ENCODE measurements at regions not wholly inside any gene's neighbourhood (a gene's known extent, or its start where the extent isn't known, plus 50 kb on each side); places are given as distances from the start of the nearest gene placed in this dataset.

DNA sequence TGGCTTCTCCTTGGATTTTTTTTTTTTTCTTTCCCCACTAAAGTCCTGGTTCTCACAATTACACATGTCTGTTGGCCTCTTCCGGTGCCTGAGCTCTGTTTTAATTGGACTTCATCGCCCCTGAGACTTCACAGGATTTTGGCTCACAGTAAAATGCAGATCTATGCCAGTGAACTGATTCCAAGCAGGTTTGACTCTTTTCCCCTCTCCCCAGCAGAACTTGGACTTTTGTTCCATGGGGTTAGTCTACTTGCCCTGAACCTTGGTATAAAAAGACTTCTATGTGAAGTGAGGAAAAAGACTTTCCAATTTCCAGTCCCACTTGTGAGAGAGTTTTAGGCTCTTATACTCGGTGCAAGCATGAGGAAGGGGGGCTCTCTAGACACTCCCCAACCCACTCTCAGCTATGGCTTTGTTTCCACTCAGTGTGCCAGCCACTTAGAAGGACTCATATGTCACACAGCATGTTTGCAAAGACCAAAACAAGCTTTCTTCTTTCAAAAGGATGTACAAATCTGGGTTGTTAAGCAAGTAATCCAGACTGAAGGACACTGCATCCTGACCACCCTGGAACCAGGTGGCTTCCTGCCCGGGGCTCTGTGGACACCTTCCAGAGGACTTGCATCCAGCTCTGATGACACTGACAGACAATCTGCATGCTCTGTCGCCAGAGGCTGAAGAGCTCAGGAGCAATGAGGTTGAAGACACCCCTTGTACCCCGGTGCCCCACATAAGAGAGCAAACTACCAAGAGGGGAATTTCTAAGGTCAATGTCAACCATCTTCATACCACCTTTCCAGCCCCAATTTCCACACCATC is 221.9 kb upstream of the EGLN3 start:
- TF ChIP-seq, protein P1, sequence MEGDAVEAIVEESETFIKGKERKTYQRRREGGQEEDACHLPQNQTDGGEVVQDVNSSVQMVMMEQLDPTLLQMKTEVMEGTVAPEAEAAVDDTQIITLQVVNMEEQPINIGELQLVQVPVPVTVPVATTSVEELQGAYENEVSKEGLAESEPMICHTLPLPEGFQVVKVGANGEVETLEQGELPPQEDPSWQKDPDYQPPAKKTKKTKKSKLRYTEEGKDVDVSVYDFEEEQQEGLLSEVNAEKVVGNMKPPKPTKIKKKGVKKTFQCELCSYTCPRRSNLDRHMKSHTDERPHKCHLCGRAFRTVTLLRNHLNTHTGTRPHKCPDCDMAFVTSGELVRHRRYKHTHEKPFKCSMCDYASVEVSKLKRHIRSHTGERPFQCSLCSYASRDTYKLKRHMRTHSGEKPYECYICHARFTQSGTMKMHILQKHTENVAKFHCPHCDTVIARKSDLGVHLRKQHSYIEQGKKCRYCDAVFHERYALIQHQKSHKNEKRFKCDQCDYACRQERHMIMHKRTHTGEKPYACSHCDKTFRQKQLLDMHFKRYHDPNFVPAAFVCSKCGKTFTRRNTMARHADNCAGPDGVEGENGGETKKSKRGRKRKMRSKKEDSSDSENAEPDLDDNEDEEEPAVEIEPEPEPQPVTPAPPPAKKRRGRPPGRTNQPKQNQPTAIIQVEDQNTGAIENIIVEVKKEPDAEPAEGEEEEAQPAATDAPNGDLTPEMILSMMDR (IDR thresholded peaks at IDR 0.05) = no peak
- no peak for TF ChIP-seq POLR2A (IDR thresholded peaks at IDR 0.05)

Measured in Peyer's patch (tissue), 4 donors.